Renal pelvis (tissue), 1 donor: ENCODE measurements at regions not wholly inside any gene's neighbourhood (a gene's known extent, or its start where the extent isn't known, plus 50 kb on each side); places are given as distances from the start of the nearest gene placed in this dataset.
"Not testable (repeated sequence)": the region's sequence is repeated elsewhere in the genome, so short reads cannot be mapped to it uniquely, and the experiment has no call there.

Source experiments
- DNase-seq: peaks from one replicate; pipeline ENCODE4 v3.0.0-alpha.2; 2013

DNA sequence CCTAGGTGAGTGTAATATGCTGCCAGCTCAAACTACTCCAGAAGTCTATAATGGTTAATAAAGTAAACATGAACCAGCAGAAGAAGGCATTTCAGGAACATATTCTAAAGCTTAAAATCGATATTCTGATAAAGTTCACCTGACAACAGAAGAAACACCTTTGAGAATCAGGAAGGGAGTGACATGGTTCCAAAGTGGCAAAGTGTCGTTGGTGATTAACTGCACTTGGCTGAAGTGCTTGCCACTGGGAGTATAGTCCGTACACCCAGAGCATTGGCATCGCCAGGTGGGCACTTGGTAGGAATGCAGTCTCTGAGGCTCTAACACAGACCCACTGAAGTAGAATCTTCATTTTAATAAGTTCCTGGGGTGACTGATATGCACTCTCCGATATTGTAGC, 76.0 kb upstream of the H2AZ1 start:
- DNase-seq: no peak

DNA sequence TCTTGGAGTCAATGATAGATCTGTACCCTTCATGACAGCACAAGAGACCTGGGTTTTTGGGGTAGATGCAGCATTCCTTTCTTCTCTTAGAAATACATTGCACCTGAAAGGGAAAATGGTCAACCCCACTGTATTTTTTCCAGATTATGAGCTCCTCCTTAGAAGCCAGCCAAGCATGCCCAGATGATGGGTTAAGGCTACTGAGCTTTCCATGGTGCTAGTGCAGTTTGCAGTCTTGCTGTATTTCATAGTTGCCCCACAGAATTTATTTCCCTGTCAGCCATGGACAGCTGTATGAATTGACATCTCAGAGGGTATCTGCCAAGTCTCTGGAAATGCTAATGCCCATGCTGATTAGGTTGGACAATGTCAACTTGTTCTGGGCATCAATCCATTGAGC, 73.7 kb upstream of the H2AZ1 start:
- DNase-seq: no peak

DNA sequence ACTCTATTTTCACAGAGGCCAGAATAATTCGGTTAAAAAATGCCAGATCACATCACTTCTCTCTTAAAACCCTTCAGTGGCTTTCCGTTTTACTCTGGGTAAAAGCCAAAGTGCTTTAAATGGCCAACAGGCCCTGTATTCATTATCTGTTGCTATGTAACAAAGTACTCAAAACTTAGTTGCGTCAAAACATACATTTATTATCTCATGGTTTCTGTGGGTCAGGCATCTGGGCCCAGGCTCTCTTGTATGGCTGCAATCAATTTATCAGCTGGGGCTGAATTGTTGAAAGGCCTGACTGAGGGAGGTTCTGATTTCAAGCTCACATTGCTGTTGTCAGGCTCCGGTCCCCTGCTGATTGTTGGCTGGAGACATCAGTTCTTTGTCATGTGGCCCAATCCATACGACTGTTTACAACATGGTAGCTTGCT, 72.7 kb upstream of the H2AZ1 start:
- DNase-seq: no peak

DNA sequence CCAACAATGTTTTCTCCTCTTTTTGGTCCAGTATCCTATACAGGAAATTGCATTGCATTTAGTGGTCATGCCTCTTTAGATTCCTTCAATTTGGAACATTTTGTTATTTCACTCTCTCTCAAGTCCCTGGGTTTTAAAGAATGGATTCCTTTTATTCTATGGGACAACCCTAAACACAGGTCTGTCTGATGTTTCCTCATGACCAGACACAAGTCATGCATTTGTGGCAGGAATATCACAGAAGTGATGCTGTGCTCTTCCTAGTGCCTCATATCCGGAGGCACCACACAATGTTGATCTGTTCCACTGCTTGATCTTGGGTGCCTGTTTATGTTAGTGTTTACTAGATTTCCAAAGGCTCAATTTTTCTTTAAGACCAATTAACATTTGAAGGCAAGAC, 69.7 kb upstream of the H2AZ1 start:
- no peak for DNase-seq

DNA sequence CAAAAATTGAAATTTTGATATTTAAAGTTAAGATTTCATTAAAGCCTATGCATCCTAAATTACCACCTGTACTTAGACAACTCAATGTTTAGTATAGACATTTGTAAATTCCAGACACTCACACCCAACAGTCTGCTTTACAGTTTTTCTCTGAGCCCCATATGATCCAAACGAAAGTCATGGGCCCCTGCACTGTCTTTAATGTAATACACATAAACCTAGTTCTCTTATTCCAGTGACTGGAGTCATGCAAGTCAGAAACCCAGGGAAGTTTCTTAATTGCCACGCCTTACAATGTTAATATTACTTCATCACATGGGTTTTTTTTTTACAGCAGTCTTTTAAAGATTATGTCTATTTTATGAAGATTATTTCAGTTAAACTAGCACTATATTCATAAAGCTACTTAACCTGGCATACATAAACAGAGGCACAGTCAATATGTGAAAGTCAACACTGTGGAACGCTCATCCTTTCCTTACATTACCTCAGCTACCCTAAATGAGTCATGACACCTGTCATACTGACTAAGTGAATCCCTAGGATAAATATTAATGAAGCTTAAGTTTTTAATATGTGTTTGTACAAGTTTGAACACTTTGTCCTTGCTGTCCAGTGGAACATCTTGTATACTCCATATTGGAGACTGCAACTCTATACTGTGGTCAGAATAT, 67.7 kb upstream of the H2AZ1 start:
- DNase-seq: no peak

DNA sequence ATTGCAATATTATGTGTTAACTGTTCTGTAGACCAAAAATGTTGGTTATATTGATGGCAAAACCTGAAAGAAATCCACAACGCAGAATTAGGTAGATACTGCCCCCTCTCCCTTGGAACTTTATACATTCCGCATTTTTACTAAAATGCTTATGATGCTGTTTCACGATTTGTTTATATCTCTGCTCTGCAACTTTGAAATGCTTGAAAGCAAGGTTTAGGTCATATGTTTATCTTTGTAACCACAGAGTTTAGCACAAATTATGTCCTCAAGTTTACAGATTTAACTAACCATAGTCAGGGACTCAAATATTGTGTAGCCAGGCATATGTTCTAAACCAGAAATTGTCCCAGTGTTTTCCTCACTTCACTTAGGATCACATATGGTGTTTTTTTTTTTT, 66.1 kb upstream of the H2AZ1 start:
- DNase-seq: no peak

DNA sequence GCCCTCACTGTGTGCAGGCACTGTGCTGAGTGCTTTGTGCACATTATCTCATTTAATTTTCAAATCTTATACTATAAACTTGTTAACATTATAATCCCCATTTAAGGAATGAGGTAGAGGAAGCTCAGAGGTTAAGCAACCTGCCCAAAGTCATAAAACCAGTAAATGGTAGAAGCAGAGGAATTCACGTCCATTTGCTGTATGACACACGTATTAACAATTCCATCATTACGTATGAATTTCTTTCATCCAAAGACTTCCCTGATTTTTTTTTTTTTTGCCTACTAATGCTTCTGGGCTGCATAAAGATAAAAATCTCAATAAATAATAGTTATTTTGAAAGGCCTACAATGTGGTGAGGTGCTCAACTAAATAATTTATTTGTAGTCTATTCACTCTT, 64.5 kb upstream of the H2AZ1 start:
- DNase-seq: no peak

DNA sequence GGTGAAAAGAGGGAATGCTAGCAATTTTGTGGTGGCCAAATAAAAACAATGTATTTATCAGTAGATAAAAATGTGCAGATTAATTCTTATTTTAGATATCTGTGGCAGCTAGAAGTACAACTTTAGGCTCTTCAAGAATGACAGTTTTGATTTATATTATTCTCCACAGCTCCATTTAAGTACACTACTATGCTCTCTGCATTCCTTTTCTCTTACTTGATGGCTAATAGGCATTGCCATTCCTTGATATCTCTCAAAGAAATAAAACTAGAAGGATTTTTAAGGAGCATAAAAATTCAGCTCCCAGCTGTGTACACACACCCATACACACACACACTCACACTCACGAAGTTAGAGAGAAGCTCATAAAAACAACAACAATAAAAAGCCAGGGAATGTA, 59.4 kb upstream of the H2AZ1 start:
- no peak for DNase-seq

DNA sequence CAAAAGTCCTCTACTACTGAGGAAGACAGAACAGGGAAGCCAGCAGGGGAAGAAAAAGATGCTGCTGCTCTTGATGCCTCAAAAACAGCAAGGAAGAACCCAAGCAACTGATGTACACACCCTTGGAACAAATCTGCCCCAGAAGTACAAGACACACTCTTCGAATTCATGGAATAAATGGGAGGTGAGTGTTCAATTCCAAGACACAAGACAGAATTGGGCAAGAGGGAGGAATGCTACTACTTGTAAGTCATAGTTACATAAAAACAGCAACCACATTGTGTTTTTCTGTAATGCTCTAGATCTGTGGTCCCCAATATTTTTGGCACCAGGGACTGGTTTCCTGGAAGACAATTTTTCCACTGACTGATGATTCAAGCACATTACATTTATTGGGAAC, 58.0 kb upstream of the H2AZ1 start:
- no peak for DNase-seq

DNA sequence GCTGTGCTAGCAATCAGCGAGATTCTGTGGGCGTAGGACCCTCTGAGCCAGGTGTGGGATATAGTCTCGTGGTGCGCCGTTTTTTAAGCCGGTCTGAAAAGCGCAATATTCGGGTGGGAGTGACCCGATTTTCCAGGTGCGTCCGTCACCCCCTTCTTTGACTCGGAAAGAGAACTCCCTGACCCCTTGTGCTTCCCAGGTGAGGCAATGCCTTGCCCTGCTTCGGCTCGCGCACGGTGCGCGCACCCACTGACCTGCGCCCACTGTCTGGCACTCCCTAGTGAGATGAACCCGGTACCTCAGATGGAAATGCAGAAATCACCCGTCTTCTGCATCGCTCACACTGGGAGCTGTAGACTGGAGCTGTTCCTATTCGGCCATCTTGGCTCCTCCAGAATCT, 56.1 kb upstream of the H2AZ1 start:
- not testable (repeated sequence) for DNase-seq
